CD1c-positive myeloid dendritic cell (primary cell): ENCODE measurements at regions not wholly inside any gene's neighbourhood (a gene's known extent, or its start where the extent isn't known, plus 50 kb on each side); places are given as distances from the start of the nearest gene placed in this dataset.

Experiments used
- DNase-seq: peaks from one replicate; pipeline ENCODE4 v3.0.0-alpha.2; 2016; ENCODE audit errors: extremely low spot score

GRCh38 chr1:4312024-4312423 is 342.4 kb upstream of the AJAP1 start:
- DNase-seq, result no peak

GRCh38 chr1:4315202-4315601 is 339.2 kb upstream of the AJAP1 start:
- no peak for DNase-seq

GRCh38 chr1:4317207-4317606 is 337.2 kb upstream of the AJAP1 start:
- no peak for DNase-seq

- DNase-seq, result no peak
Measured at GRCh38 chr1:4318720-4319119, 335.7 kb upstream of the AJAP1 start.

- no peak for DNase-seq
Measured at GRCh38 chr1:4319496-4319895, 334.9 kb upstream of the AJAP1 start.

- DNase-seq, result no peak
Measured at GRCh38 chr1:4322881-4323280, 331.5 kb upstream of the AJAP1 start.

- no peak for DNase-seq
Measured at GRCh38 chr1:4323309-4323708, 331.1 kb upstream of the AJAP1 start.

GRCh38 chr1:4324525-4324924 is 329.9 kb upstream of the AJAP1 start:
- DNase-seq, result no peak

GRCh38 chr1:4327142-4327541 is 327.3 kb upstream of the AJAP1 start:
- DNase-seq, result no peak

- no peak for DNase-seq
Measured at GRCh38 chr1:4328402-4329071, 325.9 kb upstream of the AJAP1 start.

GRCh38 chr1:4330805-4331766 is 323.3 kb upstream of the AJAP1 start:
- DNase-seq, result no peak

GRCh38 chr1:4331767-4332163 is 322.6 kb upstream of the AJAP1 start:
- DNase-seq, result no peak

GRCh38 chr1:4336507-4336906 is 317.9 kb upstream of the AJAP1 start:
- no peak for DNase-seq

GRCh38 chr1:4341421-4341820 is 313.0 kb upstream of the AJAP1 start:
- no peak for DNase-seq

- no peak for DNase-seq
Measured at GRCh38 chr1:4344065-4344732, 310.2 kb upstream of the AJAP1 start.

- DNase-seq, result no peak
Measured at GRCh38 chr1:4345094-4345493, 309.3 kb upstream of the AJAP1 start.

- DNase-seq, result no peak
Measured at GRCh38 chr1:4346131-4346530, 308.3 kb upstream of the AJAP1 start.

GRCh38 chr1:4351453-4351852 is 303.0 kb upstream of the AJAP1 start:
- DNase-seq, result no peak

GRCh38 chr1:4353090-4353856 is 301.1 kb upstream of the AJAP1 start:
- DNase-seq, result no peak

GRCh38 chr1:4355839-4356238 is 298.6 kb upstream of the AJAP1 start:
- no peak for DNase-seq

GRCh38 chr1:4362314-4363044 is 291.9 kb upstream of the AJAP1 start:
- no peak for DNase-seq
